Amniotic epithelial cell (primary cell): ENCODE measurements at regions not wholly inside any gene's neighbourhood (a gene's known extent, or its start where the extent isn't known, plus 50 kb on each side); places are given as distances from the start of the nearest gene placed in this dataset.

Experiments used
- DNase-seq: peaks from one replicate; pipeline ENCODE4 v3.0.0-alpha.2; 2010; ENCODE audit warnings: low read depth

DNA sequence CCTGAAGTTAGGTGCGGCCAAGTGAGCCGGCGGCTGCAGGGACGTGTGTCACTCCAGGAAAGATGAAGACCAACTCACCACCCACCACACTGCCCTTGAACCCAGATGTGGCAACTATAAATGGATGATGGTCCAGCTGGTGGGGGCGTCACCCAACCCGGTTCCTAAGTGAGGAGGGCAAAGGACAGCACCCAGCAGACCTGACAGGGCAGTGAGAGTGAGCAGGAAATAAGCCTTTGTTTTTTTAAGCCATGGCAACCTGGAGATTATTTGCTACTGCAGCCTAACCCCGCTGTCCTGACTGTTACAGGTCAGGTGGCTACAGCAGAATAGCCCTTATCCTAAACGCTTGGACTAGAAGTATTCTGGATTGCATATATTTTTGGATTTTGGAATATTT lies 228.9 kb downstream of the CTTN start:
- no peak for DNase-seq

DNA sequence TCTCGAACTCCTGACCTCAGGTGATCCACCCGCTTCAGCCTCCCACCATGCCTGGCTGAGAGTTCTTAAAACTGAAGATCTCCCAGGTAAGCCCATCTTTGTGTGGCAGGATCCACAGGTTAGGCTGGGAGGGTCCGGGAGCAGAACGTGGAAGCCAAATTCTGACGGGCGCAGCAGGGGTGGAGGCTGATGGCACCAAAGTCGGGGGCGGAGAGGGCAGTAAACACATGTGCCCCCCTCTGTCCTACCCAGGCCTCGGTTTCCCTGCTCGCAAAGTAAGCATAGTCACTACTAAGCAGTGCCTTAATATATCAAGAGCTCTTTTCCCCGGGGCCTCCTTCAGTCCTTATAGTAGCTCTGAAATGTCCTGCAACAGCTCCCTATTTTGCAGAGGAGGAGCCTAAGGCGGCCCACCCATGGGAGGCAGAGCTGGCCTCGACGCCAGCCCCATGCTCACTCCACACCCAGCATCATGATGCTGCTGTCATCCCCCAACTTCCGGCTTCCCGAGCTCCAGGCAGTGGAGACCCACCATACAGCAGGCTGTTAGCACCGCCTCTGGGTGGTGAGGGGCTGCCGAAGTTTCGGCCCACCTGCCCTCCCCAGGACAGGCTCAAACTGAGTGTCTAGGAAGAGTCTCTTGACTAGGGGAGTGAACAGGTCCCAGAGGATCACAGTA lies 230.0 kb downstream of the CTTN start:
- DNase-seq: no peak

DNA sequence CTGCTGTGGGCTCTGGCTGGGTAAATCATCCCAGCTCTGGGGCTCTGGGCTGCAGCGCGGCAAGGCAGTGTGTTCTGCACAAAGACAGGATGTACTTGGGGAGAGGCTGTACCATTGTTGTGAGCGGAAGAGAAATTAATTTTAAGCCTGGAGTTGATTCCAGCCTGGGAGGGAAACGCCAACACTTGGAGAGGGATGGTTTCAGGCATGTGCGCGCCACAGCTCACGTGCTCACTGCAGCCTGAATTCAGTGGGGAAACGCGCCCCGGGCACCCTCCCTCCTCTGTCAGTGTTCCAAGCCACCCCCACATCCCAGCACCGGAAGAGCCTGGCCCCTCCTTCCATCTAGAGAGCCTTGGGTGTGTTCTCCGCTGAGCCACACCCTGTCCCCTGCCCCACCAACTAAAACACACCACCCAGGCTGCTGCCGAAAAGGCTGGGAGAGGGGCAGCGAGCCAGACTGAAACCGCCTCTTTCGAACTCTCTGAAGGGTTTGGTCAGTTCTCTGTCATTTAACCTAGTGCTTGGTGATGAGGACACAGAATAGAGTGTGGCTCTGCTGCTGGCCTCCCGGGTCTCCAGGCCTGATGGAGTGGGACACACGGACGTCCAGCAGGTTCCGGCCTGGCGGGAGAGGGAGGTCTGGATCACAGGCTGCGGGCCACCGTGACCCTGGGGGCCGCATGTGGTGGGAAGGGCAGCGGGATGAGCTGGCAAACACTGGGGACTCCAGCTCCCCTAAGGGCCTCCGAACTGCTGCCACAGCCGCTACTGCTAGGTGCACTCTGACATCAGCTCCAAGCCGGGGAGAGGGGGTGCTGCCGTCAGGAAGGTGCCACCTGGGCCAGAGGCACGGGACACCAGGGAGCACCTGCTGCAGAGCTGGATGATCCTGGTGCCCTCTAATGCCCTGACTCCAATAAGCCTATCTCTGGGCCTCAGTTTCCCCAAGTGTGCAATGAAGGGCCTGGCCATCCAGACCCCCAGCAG lies 230.8 kb downstream of the CTTN start:
- DNase-seq: no peak

DNA sequence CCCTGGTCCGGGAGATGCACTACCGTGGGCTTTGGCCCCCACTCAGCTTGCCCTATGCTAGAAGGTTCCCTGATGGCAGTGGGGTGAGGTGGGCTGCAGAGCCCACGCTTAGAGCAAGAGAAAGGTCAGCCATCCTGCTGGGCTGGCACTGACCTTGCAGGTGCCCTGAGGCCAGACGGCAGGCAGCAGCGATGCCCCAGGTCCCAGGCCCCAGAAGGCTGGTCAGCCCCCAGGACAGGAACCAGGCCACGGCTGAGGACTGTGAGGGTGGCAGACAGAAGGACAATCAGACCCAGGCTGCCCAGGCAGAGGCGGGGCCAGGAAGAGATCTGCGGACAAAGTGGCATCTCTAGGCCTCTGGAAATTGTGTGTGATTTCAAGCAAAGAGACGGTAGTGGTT lies 231.7 kb downstream of the CTTN start:
- no peak for DNase-seq

DNA sequence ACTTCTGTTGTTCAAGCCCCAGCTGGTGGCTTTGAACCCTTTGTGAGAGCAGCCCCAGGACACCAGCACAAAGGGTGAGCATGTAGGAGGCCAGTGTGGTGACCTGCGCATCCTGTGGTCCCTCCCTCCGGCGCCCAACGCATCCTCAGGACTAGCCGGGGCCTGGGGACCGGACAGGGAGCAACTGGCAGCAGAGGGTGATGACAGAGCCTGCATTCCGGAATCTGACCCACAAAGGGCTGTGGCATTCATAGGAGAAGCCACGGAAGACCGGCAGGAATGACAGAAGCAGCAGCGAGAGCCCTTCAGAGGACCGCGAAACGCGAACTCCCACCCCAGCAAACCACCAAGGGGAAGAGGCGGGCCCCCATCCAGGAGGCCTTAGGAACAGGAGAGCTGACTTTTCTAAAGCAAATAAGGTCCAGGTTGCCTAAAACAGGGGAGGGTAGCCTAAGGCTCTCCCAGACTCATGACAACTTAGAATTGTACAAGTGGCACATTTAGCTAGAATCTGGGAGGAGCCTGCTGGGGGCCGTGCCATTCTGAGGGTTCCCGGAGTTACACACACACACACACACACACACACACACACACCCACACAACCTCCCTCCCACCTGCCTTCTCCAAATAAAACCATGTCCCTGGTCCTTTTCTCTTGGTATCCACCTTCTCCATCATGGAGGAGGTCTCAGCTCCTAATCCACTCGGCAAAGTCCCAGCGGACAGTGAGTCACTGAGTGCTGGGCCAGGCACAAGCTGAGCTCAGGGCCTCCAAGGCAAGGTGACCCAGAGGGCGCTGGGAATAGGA lies 232.7 kb downstream of the CTTN start:
- DNase-seq: no peak

DNA sequence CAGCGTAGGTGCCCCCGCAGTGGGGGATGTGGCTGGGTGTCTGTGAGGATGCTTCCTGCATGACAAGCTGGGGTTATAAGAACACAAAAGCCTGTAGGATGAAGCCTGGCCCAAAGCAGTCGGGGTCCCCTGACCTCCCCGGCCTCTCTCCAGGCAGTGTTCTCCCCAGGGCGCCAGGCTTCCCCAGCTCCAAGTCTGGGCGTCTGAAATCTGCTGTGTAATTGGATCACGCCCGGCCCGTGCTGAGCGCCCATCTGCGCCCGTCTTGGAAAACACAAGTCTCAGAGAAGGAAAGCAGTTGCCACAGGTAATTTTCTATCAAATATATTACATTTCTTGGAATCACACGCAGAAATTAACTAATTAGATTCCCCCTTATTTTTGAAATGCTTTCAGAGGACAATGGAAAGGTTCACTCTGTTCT lies 233.3 kb downstream of the CTTN start:
- no peak for DNase-seq

DNA sequence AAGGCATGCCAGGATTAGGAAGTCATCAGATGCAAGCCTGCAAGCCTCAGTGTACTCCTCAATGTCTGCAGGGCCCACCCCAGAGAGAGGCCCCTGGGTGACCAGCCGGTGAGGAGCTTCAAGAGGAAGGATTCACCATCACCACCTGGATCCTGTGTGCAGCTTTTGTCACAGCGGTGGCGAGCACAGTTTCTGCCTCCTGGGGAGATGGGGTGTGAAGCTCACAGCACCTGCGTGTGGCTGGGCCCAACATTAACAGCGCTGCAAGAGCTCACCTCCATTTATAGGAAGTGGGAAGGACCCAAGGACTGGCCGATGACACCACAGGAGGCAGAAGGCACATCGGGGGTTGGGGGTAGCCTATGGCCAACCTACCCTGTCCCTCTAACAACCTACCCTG lies 235.3 kb downstream of the CTTN start:
- DNase-seq: no peak

DNA sequence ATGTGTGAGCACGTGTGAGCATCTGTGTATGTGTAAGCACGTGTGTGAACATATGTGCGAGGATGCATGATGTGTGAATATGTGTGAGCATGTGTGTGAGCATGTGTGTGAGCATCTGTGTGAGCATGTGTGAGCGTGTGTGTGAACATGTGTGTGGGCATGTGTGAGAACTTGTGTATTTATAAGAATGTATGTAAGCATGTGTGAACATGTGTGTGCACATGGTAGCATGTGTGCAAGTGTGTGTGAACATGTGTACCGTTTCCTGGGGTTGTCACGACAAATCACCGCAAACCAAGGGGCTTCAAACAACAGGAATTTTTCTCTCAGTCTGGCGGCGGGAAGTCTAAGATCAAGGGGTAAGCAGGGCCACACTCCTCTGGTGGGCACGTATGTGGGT lies 238.3 kb downstream of the CTTN start:
- no peak for DNase-seq

DNA sequence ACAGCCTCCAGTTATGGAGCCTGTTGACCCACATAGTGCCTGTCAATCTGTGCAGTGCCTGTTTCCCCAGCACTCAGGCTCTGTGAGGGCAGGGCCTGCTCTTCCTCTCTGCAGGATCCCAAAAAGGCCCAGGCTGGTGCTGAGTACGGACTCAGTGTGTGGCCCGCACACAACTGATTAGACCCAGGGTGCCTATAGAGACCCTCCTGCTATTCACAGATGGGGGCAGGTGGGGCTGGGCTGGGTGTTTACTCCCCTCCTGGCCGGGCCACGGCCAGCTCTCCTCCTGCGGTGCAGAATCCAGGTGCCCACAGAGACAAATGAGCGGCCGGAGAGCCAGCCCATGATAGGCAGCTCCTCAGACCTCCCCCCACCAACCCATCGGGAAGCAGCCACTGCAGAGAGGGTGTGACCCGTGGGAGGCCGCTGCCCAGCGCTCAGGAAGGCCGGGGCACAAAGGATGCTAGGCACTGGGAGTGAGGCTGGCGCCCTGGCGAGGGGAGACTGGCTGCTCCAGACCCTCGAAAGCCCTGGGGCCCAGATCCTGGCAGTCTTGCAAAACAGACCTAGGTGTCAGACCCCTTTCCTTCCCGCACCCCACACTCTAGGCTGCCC lies 239.0 kb downstream of the CTTN start:
- no peak for DNase-seq

DNA sequence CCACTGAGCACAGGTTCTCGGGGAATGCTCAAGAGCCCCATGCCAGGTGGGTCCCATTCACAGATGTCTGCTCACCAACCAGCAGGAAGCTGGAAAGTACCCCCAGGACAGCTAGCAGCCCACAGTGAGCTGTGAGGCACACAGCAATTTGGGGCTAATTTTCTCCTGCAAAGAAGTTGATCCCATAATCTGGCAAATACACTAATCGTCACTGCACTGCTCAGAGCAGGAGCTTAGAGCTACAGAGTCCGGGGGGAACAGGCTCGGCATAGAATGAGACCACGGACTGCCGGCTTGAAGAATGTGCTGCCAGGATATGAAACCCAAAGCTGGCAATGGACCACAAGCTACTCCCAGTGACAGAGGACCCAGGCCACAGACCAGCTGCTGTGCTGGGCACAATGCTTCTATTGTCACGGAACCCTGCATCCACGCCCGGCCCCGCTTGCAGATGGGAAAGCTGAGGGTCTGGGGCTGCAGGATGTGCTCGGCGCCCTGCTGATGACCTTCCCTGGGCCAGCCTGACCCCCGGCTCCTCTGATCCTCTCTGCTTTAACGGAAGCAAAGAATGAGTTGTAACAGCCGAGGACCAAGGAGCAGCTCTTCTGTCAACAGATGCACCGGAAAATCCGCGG lies 239.7 kb downstream of the CTTN start:
- no peak for DNase-seq

DNA sequence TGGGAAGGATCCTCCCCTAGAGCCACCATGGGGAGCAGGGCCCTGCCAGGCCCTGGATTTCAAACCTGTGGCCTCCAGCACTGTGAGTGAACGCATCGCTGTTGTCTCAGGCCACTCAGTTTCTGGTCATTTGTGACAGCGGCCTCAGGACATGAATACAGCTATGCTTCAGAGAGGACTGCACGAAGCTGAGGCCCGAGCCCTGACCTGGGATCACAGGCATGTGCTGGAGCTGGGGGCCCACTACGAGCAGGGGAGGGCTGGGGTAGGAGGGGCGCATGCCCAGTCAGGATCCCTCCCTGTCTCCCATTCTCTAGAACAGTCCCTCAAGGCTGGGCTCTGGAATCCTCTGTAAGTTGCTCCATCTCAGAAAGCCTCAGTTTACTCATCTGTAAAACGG lies 242.1 kb downstream of the CTTN start:
- DNase-seq: no peak

DNA sequence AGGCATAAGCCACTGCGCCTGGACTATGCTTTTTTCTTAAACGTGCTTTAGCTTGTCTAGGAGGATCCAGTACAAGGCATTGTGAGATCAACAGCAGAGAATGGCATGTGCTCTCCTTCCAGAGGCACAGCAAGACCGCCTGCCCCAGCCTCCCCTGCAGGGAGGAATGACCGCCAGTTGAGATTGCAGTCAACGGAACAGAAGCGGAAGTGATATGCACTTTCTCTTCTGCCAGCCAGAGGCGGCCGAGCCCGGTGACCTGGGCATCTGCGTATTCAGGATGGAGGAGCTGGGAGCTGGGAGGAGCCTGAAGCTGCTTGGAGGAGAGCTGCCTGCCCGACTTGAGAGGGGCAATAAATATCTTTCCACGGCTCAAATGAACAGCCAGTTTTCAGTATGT lies 243.0 kb downstream of the CTTN start:
- DNase-seq: no peak

DNA sequence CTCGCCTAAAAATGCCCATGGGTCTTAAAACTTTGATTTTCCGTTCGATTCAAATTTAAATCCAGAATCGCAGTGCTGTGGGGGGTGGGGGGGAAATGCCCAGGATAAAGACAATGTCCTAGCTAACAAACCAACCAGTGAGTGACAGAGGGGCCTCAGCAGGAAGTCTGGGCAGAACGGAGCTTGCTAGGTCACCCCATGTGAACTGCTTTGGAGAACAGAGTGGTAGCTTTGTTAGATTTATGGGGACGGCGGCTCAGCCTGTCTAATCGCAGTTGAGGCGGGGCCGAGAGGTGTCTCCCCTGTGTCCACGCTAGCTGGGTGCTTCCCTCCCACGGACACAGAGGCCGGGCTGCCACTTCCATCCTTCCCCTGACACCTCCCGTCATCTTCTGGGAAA lies 243.9 kb downstream of the CTTN start:
- DNase-seq: no peak

DNA sequence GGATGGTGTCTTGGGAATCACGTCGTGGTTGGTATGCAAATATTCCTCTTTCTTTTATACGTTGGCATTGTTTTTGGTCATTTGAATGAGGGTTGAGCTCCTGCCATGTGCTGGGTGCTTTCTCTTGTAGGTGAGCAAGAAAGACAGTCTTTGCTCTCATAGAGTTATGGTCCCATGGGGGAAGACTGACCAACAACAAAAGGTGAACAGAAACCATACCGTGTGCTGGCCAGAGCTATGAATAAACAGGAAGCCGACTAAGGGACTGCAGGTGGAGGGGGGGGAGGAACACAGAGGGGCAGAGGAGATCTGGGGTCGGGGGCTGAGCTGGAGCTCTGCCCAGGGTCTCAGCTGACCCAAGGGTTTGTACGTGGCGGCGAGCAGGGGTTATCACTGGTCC lies 245.3 kb downstream of the CTTN start:
- DNase-seq: no peak

DNA sequence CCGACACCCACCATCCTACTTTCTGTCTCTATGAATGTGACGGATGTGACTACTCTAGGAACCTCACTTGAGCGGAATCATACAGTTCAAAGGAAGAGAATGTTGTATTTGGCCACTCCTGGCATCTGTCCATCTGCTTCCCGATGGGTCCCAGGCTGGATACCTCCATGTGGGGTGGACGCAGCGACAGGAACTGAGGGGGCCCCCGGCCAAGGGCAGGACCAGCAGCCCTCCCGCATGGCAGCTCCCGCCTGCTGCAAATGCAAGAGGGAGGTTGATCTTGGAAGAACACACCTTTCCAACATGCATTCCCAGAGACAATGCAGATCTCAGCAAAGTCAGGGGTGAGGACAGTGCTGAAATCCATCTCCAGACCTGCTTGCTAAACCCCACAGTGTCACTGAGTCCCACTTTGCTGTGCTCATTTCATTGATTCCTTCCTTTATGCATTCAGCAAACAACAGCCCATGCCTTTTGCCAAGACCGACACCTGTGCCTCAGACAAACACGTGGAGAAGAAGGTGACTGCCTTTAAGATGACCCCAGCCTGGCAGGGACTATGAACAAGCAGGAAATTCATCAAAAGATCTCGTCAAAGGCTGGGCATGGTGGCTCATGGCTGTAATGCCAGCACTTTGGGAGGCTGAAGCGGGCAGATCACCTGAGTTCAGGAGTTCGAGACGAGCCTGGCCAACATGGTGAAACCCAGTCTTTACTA lies 246.2 kb downstream of the CTTN start:
- DNase-seq: no peak

DNA sequence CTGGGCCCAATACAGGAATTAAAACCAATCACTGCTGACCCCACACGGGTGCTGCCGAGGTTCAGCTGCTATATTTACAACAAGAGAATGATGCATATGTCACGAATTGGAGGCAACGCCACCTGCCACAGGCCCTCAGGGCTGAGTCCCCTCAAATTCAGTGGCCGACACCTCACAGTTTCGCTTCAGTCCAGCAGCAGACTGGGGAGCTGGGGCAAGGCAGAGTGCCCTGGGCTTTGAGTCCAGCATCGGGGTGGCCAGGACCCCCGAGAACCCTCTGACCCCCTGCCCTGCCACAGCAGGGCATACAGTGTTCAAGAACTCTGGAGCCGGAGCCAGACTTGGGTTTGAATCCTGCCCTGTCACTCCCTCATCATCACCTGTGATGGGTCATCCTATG lies 247.2 kb downstream of the CTTN start:
- no peak for DNase-seq

DNA sequence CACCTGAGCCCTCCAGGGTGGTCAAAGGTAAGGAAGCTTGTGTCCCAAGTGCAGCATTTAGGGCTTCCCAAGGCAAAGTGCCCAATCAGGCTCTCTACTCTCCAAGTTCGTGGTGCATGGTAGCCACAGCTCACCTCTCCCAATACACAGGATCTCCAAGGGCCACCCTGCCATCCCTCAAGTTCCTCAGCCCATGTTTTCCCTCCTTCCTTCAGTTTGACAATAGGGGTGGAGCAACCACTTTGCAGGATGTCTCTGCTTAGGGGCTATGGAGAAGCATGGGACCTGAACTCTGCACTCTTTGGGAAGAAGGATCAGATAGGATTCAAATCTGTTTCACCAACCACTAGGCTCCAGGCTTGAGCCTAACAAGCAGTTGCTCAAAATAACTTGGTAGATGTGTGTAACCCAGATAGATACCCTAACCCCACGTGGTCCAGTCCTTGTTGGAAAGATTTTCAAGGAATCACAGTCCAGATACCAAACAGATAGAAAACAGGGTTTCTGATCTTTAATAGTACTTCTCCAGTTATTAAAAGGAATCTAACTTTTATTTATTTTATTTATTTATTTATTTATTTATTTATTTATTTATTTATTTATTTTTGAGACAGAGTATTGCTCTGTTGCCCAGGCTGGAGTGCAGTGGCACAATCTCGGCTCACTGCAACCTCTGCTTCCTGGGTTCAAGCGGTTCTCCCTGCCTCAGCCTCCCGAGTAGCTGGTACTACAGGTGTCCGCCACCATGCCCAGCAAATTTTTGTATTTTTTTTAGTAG lies 248.1 kb downstream of the CTTN start:
- no peak for DNase-seq

DNA sequence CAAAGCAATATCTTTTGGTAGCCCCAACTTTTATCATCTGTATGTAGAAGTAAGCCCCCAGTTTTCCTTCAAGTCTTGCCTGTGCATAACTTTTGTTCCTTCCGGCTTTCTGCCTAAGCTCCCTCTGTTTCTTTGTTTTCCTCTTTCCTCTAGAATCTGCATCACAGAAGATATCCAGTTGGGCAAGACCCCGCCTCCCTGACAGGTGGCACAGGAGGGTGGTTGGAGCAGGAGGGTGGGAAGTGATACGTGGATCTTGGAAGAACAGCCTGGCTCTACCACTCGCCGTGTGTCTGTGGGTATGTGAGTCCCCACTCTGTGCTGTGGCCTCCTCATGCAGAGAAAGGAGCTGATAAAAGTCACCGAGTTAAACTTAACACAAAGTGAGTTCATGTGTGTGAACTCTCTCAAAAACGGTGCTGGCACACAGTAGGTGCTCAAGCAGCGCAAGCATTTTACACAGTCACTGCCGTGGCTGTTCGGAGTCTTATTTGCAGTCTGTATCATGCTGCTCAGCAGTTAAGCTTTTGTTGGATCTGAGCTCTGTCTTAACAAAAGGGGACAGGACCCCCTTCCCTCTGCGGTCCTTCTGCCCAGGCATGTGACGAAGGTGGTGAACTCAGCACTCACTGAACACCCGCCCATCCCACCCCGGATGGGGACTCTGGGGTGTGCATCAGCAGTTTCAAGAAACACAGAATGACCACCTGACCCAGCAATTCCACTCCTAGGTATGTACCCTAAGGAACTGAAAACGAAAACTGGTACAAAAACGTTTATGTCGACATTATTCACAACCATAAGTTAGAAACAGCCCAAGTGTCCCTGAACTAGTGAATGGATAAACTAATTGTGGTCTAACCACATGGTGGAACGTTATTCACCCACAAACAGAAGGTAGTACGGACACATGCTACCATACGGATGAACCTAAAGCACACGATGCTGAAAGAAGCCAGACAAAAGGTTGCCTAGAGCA lies 249.1 kb downstream of the CTTN start:
- no peak for DNase-seq
